Loucy (cell line): ENCODE measurements at regions not wholly inside any gene's neighbourhood (a gene's known extent, or its start where the extent isn't known, plus 50 kb on each side); places are given as distances from the start of the nearest gene placed in this dataset.

ENCODE experiments used
- H2AFZ ChIP-seq: fragments of 200-600 bp; sonication (generic); 2 replicates; pipeline ENCODE4 v1.6.0; 2016; ENCODE audit warnings: antibody characterized with exemption, mild to moderate bottlenecking, low read length, moderate library complexity
- H3F3A ChIP-seq: fragments of 200-600 bp; 2 replicates; pipeline ENCODE4 v1.6.0; 2016; ENCODE audit warnings: antibody characterized with exemption, low read depth, mild to moderate bottlenecking
- H3K27me3 ChIP-seq: fragments of 200-600 bp; sonication (generic); 2 replicates; pipeline ENCODE4 v1.6.1; 2014; ENCODE audit warnings: low read length, mild to moderate bottlenecking; ENCODE audit not compliant: insufficient read depth, poor library complexity, severe bottlenecking
- H3K36me3 ChIP-seq: fragments of 200-600 bp; sonication (generic); 2 replicates; pipeline ENCODE4 v1.6.1; 2016; ENCODE audit warnings: low read length; ENCODE audit not compliant: insufficient read depth
- H3K4me1 ChIP-seq: fragments of 200-600 bp; sonication (generic); 2 replicates; pipeline ENCODE4 v1.5.1; 2014; ENCODE audit warnings: low read length, mild to moderate bottlenecking; ENCODE audit not compliant: insufficient read depth, poor library complexity, severe bottlenecking
- H3K4me2 ChIP-seq: fragments of 200-600 bp; sonication (generic); 2 replicates; pipeline ENCODE4 v1.6.0; 2014; ENCODE audit warnings: antibody characterized with exemption, low read length, low read depth, mild to moderate bottlenecking; ENCODE audit not compliant: poor library complexity, severe bottlenecking
- H3K4me3 ChIP-seq: fragments of 200-600 bp; sonication (generic); 2 replicates; pipeline ENCODE4 v1.5.1; 2014; ENCODE audit warnings: low read length, mild to moderate bottlenecking, mixed read lengths; ENCODE audit not compliant: poor library complexity, severe bottlenecking
- H3K79me2 ChIP-seq: fragments of 200-600 bp; sonication (generic); 2 replicates; pipeline ENCODE4 v1.6.1; 2014; ENCODE audit warnings: low read length; ENCODE audit not compliant: insufficient read depth
- H3K9ac ChIP-seq: fragments of 200-600 bp; sonication (generic); 2 replicates; pipeline ENCODE4 v1.6.0; 2014; ENCODE audit warnings: mild to moderate bottlenecking, low read depth, low read length, moderate library complexity; ENCODE audit not compliant: poor library complexity, severe bottlenecking
- H3K9me2 ChIP-seq: fragments of 200-600 bp; sonication (generic); replicated peaks from 2 replicates; pipeline ENCODE4 v1.6.1; 2016; ENCODE audit warnings: low read depth, low read length, mixed read lengths
- H3K9me3 ChIP-seq: fragments of 200-600 bp; sonication (generic); 2 replicates; pipeline ENCODE4 v1.6.1; 2014; ENCODE audit warnings: mild to moderate bottlenecking, antibody characterized with exemption, low read length, low read depth; ENCODE audit not compliant: insufficient read depth
- H4K20me1 ChIP-seq: fragments of 200-600 bp; sonication (generic); 2 replicates; pipeline ENCODE4 v1.6.0; 2014; ENCODE audit warnings: antibody characterized with exemption, low read length, mild to moderate bottlenecking; ENCODE audit not compliant: insufficient read depth, poor library complexity, severe bottlenecking
- EZH2phosphoT487 ChIP-seq: fragments of 200-600 bp; IDR thresholded peaks from 2 replicates; pipeline ENCODE4 v1.6.1; 2018; ENCODE audit warnings: antibody characterized with exemption, mild to moderate bottlenecking, moderate library complexity, borderline replicate concordance
- TF ChIP-seq, protein P1 (sequence below): fragments of 200-600 bp; sonication (generic); conservative IDR thresholded peaks from 2 replicates; pipeline ENCODE4 v1.5.1; 2014; ENCODE audit warnings: mild to moderate bottlenecking, antibody characterized with exemption, low read length

DNA sequence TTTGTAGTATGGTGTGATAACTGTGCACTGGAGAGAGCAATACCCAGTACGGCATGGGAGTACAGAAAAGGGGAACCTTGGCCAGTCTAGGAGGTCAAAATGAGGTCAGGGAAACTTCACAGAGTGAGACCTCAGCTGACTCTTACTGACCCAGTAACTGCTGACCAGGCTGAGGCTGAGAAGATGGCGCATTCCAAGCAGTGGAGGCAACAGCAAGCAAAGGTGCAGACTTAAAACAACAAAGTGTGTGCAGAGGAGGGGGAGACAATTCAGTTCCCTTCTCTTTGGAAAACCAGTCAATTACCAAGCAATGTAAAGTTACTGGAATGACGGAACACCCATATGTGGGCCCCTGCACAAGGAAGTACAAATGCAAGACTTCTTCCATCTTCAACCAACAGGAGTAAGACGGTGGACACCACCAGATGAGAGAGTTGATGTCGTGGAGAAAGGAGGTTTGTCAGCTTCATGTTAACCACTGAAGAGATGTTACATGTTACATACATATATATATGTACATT, 54.6 kb upstream of the PRDX6 start:
- no peaks in the 10 kb centered on the region for H4K20me1 ChIP-seq

GRCh38 chr1:173423291-173423690, 53.8 kb upstream of the PRDX6 start:
- no peak overlapping the region for H3K4me3 ChIP-seq
- TF ChIP-seq, protein P1, sequence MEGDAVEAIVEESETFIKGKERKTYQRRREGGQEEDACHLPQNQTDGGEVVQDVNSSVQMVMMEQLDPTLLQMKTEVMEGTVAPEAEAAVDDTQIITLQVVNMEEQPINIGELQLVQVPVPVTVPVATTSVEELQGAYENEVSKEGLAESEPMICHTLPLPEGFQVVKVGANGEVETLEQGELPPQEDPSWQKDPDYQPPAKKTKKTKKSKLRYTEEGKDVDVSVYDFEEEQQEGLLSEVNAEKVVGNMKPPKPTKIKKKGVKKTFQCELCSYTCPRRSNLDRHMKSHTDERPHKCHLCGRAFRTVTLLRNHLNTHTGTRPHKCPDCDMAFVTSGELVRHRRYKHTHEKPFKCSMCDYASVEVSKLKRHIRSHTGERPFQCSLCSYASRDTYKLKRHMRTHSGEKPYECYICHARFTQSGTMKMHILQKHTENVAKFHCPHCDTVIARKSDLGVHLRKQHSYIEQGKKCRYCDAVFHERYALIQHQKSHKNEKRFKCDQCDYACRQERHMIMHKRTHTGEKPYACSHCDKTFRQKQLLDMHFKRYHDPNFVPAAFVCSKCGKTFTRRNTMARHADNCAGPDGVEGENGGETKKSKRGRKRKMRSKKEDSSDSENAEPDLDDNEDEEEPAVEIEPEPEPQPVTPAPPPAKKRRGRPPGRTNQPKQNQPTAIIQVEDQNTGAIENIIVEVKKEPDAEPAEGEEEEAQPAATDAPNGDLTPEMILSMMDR, result no peak
- TF ChIP-seq EZH2phosphoT487, result no peak
- H3K27me3 ChIP-seq, result no peaks in the 10 kb centered on the region
- no peaks in the 10 kb centered on the region for H3F3A ChIP-seq
- no peaks in the 10 kb centered on the region for H3K79me2 ChIP-seq
- no peaks in the 10 kb centered on the region for H3K9me3 ChIP-seq
- no peaks in the 10 kb centered on the region for H3K4me1 ChIP-seq
- no peaks in the 10 kb centered on the region for H3K9me2 ChIP-seq
- H2AFZ ChIP-seq, result no peak overlapping the region
- no peak overlapping the region for H3K4me2 ChIP-seq
- H3K9ac ChIP-seq, result no peak overlapping the region
- no peaks in the 10 kb centered on the region for H4K20me1 ChIP-seq
- H3K36me3 ChIP-seq, result no peaks in the 10 kb centered on the region

More for the DNA sequence above, 54.6 kb upstream of the PRDX6 start:
- Histone ChIP-seq H2AFZ (no peak overlapping the region), H3K4me3 (no peak overlapping the region), H3K4me2 (no peak overlapping the region), H3K9ac (no peak overlapping the region), H3F3A (no peaks in the 10 kb centered on the region), H3K27me3 (no peaks in the 10 kb centered on the region), H3K4me1 (peaks cover 7% of the 10 kb centered on the region), H3K9me2 (no peaks in the 10 kb centered on the region), H3K79me2 (no peaks in the 10 kb centered on the region), H3K36me3 (no peaks in the 10 kb centered on the region), H3K9me3 (no peaks in the 10 kb centered on the region)
- TF ChIP-seq, protein P1, result no peak
- TF ChIP-seq EZH2phosphoT487, result no peak

GRCh38 chr1:173424143-173424542, 53.0 kb upstream of the PRDX6 start:
- Histone ChIP-seq H3K4me1 (peaks cover under 1% of the 10 kb centered on the region), H3K9me2 (no peaks in the 10 kb centered on the region), H3K9me3 (no peaks in the 10 kb centered on the region), H4K20me1 (no peaks in the 10 kb centered on the region), H3K9ac (no peak overlapping the region), H3K4me2 (no peak overlapping the region), H3F3A (no peaks in the 10 kb centered on the region), H3K79me2 (no peaks in the 10 kb centered on the region), H2AFZ (no peak overlapping the region), H3K36me3 (no peaks in the 10 kb centered on the region), H3K27me3 (no peaks in the 10 kb centered on the region), H3K4me3 (no peak overlapping the region)
- no peak for TF ChIP-seq EZH2phosphoT487
- TF ChIP-seq, protein P1, result no peak
